ENCODE measurements at regions not wholly inside any gene's neighbourhood (a gene's known extent, or its start where the extent isn't known, plus 50 kb on each side); places are given as distances from the start of the nearest gene placed in this dataset.

DNA sequence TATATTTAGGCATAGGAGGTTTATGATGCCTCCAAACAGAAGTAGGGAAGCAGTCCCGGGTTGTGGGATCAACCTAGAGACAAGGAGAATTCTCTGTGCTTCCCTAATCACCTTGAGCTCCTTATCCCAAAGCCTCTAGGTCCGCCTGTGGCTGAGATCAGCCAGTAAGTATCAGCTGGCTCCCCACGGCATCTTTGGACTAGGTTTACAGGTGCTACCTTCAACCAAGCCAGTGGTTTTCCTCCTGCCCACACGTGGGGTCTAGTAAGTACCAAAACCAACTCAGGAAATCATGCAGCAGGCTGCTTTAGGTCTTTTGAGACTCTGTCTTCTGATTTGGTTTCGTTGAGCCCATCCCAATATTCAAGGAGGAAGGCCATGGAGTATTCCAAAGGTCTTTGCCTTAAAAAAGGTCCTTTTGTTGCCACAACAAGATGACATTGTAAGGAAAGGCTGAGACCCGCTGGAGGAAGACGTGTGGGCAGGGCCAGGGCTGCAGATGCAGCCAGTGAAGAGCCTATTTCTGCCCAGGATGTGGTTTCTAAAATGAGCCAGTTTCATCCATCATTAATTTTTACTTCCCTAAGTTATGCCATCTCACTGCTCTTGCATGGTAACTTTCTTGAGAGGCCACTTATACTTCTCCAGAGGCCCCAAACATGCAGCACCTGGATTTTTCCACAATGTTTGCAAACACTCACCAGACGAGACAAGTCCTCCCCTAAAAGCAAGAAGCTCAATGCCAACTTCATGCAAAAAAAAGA lies 248.7 kb downstream of the RNF152 start:
- TF ChIP-seq, protein P1, sequence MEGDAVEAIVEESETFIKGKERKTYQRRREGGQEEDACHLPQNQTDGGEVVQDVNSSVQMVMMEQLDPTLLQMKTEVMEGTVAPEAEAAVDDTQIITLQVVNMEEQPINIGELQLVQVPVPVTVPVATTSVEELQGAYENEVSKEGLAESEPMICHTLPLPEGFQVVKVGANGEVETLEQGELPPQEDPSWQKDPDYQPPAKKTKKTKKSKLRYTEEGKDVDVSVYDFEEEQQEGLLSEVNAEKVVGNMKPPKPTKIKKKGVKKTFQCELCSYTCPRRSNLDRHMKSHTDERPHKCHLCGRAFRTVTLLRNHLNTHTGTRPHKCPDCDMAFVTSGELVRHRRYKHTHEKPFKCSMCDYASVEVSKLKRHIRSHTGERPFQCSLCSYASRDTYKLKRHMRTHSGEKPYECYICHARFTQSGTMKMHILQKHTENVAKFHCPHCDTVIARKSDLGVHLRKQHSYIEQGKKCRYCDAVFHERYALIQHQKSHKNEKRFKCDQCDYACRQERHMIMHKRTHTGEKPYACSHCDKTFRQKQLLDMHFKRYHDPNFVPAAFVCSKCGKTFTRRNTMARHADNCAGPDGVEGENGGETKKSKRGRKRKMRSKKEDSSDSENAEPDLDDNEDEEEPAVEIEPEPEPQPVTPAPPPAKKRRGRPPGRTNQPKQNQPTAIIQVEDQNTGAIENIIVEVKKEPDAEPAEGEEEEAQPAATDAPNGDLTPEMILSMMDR (IDR thresholded peaks at IDR 0.05): no peak
- TF ChIP-seq POLR2A (IDR thresholded peaks at IDR 0.05) (no peak), EP300 (IDR thresholded peaks at IDR 0.05) (no peak), POLR2AphosphoS5 (IDR thresholded peaks at IDR 0.05) (no peak)
